Activated CD8-positive, alpha-beta memory T cell treated with anti-CD3 and anti-CD28 coated beads, Interleukin-2, amount 10 ng/mL, durations not matched to agents 7 days and 5 days (primary cell): ENCODE measurements at regions not wholly inside any gene's neighbourhood (a gene's known extent, or its start where the extent isn't known, plus 50 kb on each side); places are given as distances from the start of the nearest gene placed in this dataset.

ENCODE experiments used
- ATAC-seq: fragments of 150-1000 bp; cut with Tn5 transposase; one replicate; pipeline ENCODE4 v1.10.0; 2021; ENCODE audit warnings: moderate library complexity
- CTCF ChIA-PET: fragments of 350-600 bp; sonication (Branson Sonifier 250); formaldehyde crosslinking; loops from one replicate; lab custom pipeline; 2021; ENCODE audit warnings: antibody characterized with exemption; lab: Charles Lee
- DNase-seq: peaks from one replicate; pipeline ENCODE4 v3.0.0-alpha.2; 2020
- H3K27ac Mint-ChIP-seq: one replicate; pipeline ENCODE4 v1.8.0; 2021; ENCODE audit warnings: mild to moderate bottlenecking, mixed read lengths
- H3K27me3 Mint-ChIP-seq: one replicate; pipeline ENCODE4 v1.8.0; 2021; ENCODE audit warnings: mixed read lengths
- H3K36me3 Mint-ChIP-seq: one replicate; pipeline ENCODE4 v1.8.0; 2021; ENCODE audit warnings: mild to moderate bottlenecking, mixed read lengths
- H3K4me1 Mint-ChIP-seq: one replicate; pipeline ENCODE4 v1.8.0; 2021; ENCODE audit warnings: mixed read lengths
- H3K4me3 Mint-ChIP-seq: one replicate; pipeline ENCODE4 v1.8.0; 2021; ENCODE audit warnings: mild to moderate bottlenecking, moderate library complexity, mixed read lengths
- H3K9me3 Mint-ChIP-seq: one replicate; pipeline ENCODE4 v1.8.0; 2022; ENCODE audit warnings: low read depth, mixed read lengths

DNA sequence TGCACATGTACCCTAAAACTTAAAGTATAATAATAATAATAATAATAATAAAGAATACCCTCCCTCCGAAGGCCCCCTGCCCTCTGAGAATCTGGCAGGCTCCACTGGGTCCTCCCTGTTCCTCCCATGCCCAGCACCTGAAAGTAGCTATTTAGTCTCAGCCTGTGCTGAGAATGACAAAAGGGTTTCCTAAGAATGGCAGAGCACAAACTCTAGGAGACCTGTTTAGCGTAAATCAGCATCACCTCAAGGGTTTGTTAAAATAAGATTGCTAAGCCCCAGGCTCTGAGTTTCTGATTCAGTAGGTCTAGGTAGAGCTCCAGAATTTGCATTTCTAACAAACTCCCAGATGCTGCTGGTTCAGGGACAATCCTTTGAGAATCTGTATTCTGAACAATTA is 606.8 kb upstream of the CDH11 start:
- H3K4me3 Mint-ChIP-seq = no peak overlapping the region

GRCh38 chr16:65728167-65728566 is 606.3 kb upstream of the CDH11 start:
- no peaks in the 10 kb centered on the region for H3K4me1 Mint-ChIP-seq
- H3K9me3 Mint-ChIP-seq = no peaks in the 10 kb centered on the region
- ATAC-seq (no peak), DNase-seq (no peak)
- no peaks in the 10 kb centered on the region for H3K27me3 Mint-ChIP-seq
- CTCF ChIA-PET = no interaction called here
- H3K27ac Mint-ChIP-seq = no peak overlapping the region
- no peaks in the 10 kb centered on the region for H3K36me3 Mint-ChIP-seq
- no peak overlapping the region for H3K4me3 Mint-ChIP-seq

More for the DNA sequence above, 606.8 kb upstream of the CDH11 start:
- Mint-ChIP-seq H3K27me3 (no peaks in the 10 kb centered on the region), H3K27ac (no peak overlapping the region), H3K9me3 (no peaks in the 10 kb centered on the region), H3K36me3 (no peaks in the 10 kb centered on the region), H3K4me1 (no peaks in the 10 kb centered on the region)
- no peak for DNase-seq
- CTCF ChIA-PET = no interaction called here
- ATAC-seq = no peak

DNA sequence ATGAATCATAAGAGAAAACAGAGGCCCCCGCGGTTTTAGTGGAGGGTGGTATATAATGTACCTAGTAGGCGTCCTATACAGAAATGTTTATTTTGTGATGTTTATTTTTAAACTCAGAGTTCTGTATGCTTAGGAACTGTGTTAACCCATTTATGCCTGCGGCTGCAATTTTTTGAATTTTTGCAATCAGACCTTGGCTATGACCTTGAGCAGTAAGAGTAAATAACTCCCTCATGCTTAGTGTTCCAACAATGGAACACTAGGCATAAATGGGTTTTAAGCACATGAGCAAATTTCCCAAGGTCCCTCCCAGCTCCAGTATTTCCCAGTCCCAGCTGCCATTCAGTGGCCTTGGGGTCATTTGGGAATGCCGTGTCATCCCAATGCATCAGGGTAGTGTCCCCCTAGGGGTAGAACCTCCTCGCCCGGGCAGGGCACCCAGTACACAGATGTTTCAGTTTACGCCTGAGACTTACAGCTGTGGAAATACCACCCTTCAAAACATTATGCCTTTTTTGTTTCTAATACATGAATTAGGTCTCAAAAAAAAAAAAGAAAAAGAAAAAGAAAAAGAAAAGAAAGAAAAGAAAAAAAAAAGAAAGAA is 605.8 kb upstream of the CDH11 start:
- CTCF ChIA-PET = no interaction called here
- Mint-ChIP-seq H3K27ac (no peak overlapping the region), H3K9me3 (no peaks in the 10 kb centered on the region), H3K4me1 (no peaks in the 10 kb centered on the region), H3K4me3 (no peak overlapping the region), H3K27me3 (no peaks in the 10 kb centered on the region), H3K36me3 (no peaks in the 10 kb centered on the region)
- no peak for ATAC-seq
- DNase-seq = no peak

DNA sequence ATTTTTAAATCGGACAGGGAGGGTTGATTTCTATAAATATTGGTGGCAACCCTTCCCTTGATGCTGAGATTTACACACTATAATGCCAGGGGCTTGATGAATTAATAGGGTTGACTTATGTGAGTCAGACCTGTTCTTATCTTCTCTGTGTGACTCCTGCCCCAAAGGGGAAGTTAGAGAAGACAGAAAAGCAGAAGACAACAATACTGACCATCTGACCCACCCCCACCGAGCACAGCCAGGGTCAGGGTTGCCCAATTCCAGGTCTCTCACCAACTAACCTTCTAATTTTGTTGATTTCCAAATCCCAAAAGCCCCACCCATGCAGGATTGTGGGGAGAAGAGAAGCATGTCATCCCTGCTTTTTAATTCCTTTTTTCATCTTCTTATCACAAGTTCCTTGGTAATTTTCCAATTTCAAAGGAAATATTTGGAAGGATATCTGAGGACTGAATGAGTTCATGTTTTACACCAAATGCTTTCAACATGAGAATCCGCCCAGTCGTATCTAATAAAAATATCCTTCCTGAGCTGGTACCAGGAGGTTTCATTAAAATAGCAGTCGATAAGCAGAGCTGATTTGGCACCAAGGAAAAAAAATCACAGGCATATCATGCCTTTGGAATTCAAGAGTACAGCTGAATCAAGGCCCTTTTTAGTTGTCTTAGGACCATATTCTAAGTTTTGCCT is 603.4 kb upstream of the CDH11 start:
- CTCF ChIA-PET = no interaction called here
- no peak for DNase-seq
- H3K27me3 Mint-ChIP-seq = no peaks in the 10 kb centered on the region
- H3K4me3 Mint-ChIP-seq = no peak overlapping the region
- no peaks in the 10 kb centered on the region for H3K9me3 Mint-ChIP-seq
- no peak for ATAC-seq
- no peaks in the 10 kb centered on the region for H3K4me1 Mint-ChIP-seq
- no peaks in the 10 kb centered on the region for H3K36me3 Mint-ChIP-seq
- H3K27ac Mint-ChIP-seq = no peak overlapping the region

DNA sequence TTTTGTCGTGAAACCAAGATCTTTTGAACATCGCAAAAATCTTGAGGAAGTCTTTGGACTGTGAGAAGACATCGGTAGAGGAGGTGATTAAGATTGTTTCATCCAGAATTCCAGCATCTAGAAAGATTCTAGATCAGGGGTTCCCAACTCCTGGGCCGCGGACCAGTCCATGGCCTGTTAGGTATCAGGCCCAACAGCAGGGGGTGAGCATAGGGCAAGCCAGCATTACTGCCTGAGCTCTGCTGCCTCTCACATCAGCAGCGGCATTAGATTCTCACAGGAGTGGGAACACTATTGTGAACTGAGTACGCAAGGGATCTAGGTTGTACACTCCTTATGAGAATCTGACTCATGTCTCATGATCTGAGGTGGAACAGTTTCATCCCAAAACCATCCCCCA is 600.6 kb upstream of the CDH11 start:
- DNase-seq (no peak), ATAC-seq (no peak)
- Mint-ChIP-seq H3K27ac (no peak overlapping the region), H3K36me3 (no peaks in the 10 kb centered on the region), H3K9me3 (peaks cover 3% of the 10 kb centered on the region), H3K4me1 (no peaks in the 10 kb centered on the region), H3K27me3 (no peaks in the 10 kb centered on the region), H3K4me3 (no peak overlapping the region)
- CTCF ChIA-PET = no interaction called here

GRCh38 chr16:65717846-65718245 is 596.0 kb upstream of the CDH11 start:
- Mint-ChIP-seq H3K27ac (no peak overlapping the region), H3K9me3 (peaks cover 3% of the 10 kb centered on the region), H3K4me1 (no peaks in the 10 kb centered on the region), H3K36me3 (no peaks in the 10 kb centered on the region), H3K4me3 (no peak overlapping the region), H3K27me3 (no peaks in the 10 kb centered on the region)
- CTCF ChIA-PET = no interaction called here
- ATAC-seq (no peak), DNase-seq (no peak)

DNA sequence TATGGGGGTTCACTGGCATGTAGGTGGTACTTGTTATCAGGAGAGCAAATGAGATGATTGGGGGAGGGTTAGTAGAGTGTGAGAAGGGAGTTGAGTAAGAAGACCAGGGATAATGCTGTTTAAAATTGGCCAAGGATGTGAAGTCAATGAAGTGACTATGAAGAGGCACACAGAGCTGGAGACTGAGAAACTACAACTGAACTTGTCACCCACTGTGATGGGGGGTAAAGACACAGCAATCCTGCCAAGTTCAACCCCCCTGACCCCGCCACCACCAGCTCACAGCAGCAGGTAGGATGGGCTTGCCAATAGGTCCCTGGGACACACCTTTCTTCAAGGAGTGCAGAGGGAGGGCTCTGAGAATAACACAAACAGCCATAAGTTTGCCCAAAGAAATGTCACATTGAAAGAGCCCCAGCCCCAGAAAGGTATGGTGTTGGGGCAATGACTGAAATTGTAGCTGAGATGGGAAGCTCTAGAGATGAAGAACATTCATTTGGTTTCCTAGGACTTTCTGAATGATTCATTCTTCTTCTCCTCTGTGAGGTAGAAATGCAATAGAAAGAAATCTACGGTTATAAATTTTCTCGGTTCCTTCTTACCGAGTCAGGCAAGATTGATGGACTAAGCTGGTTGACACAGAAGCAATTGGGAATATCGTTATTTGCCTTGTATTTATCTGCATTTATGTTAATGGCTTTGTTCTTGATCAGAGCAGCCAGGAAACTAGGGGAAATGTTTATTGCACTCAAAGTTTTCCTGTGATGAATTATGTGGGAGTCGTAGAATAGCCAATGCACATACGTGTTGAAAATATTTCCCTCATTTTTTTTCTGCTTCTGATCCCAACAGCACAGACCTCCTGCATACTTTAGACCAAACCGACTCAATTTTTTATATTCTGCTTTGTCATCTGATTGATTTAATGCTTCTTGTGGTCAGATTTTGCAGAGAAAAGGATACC is 595.2 kb upstream of the CDH11 start:
- DNase-seq (no peak), ATAC-seq (no peak)
- Mint-ChIP-seq H3K4me3 (no peak overlapping the region), H3K4me1 (no peaks in the 10 kb centered on the region), H3K9me3 (peaks cover 3% of the 10 kb centered on the region), H3K36me3 (no peaks in the 10 kb centered on the region), H3K27ac (no peak overlapping the region), H3K27me3 (no peaks in the 10 kb centered on the region)
- CTCF ChIA-PET = no interaction called here

DNA sequence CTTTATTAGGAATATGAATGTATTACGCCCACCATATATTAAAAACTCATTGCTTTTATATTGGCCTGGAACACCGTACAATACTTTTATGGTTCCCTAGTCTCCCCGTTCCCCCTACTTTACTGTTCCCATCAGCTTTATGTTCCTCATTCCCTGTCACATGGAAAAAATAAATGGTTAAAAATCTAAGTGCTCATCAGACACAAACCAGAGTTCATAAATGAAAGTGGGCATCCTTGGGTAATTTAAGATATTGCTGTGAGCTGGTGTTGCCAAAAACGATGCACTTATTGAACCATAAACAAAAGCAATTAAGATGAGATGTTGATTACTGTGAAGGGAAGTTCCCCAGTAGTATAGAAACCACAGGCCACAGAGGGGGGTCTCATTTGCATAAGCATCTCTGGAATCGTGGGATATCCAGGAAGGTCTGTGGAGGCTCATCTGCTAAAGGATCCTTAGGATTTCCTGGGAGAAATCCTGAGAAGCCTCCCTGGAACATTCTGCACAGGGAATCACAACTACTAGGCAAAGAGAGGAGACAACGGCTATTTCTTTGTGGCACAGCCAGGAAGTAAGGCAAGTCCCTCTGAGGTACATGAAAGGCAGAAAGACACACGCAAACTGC is 591.4 kb upstream of the CDH11 start:
- Mint-ChIP-seq H3K27ac (no peak overlapping the region), H3K36me3 (no peaks in the 10 kb centered on the region), H3K4me1 (no peaks in the 10 kb centered on the region), H3K4me3 (no peak overlapping the region), H3K27me3 (no peaks in the 10 kb centered on the region), H3K9me3 (no peaks in the 10 kb centered on the region)
- CTCF ChIA-PET = no interaction called here
- ATAC-seq (no peak), DNase-seq (no peak)

GRCh38 chr16:65710107-65710506 is 588.2 kb upstream of the CDH11 start:
- H3K4me1 Mint-ChIP-seq = no peaks in the 10 kb centered on the region
- DNase-seq = no peak
- H3K27me3 Mint-ChIP-seq = no peaks in the 10 kb centered on the region
- ATAC-seq = no peak
- no peak overlapping the region for H3K4me3 Mint-ChIP-seq
- no peaks in the 10 kb centered on the region for H3K9me3 Mint-ChIP-seq
- H3K27ac Mint-ChIP-seq = no peak overlapping the region
- no peaks in the 10 kb centered on the region for H3K36me3 Mint-ChIP-seq
- CTCF ChIA-PET = no interaction called here

GRCh38 chr16:65704866-65705265 is 583.0 kb upstream of the CDH11 start:
- no peaks in the 10 kb centered on the region for H3K4me1 Mint-ChIP-seq
- CTCF ChIA-PET = no interaction called here
- no peak for DNase-seq
- H3K9me3 Mint-ChIP-seq = no peaks in the 10 kb centered on the region
- H3K27ac Mint-ChIP-seq = no peak overlapping the region
- H3K4me3 Mint-ChIP-seq = no peak overlapping the region
- no peak for ATAC-seq
- H3K36me3 Mint-ChIP-seq = no peaks in the 10 kb centered on the region
- H3K27me3 Mint-ChIP-seq = no peaks in the 10 kb centered on the region

DNA sequence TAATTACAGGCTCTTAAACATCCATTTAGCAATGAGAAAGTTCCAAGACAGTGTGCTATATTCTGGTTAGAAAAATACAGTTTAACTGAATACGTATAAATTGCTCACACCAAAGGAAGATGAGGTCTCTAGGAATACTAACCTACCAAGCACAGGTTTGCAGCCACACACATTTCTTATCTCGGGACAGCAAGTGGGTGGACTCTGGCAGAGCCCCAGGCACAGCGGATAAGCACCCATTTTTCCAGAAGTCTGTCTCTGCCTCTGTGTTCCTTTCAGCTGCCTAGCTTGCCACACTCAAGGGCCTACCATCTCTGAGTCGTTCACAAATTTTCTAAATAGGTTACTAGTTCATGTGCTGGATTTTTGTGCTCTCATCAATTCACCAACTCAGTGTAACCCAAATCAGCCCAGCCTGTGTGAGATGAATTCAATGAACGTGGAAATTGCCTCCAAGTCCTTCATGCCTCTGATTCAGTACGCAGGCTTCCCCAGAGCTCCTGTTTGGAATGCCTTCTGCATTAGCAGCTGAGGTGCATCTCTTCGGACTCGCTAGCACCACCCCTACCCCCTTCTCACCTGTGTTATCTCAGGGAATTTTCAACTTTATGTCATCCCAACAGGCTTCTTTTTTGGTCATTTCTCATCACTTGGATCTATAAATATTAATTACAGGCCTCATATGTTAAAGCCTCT is 581.0 kb upstream of the CDH11 start:
- no peaks in the 10 kb centered on the region for H3K4me1 Mint-ChIP-seq
- H3K9me3 Mint-ChIP-seq = no peaks in the 10 kb centered on the region
- H3K27me3 Mint-ChIP-seq = no peaks in the 10 kb centered on the region
- no peaks in the 10 kb centered on the region for H3K36me3 Mint-ChIP-seq
- DNase-seq (no peak), ATAC-seq (no peak)
- no peak overlapping the region for H3K4me3 Mint-ChIP-seq
- H3K27ac Mint-ChIP-seq = no peak overlapping the region
- CTCF ChIA-PET = interaction anchor here (0.7 kb wide), 1 partner anchor 41 kb away, joined by 3 read pairs; no protein-coding TSS in a partner anchor

- no peaks in the 10 kb centered on the region for H3K27me3 Mint-ChIP-seq
- no peak overlapping the region for H3K4me3 Mint-ChIP-seq
- DNase-seq = no peak
- H3K27ac Mint-ChIP-seq = no peak overlapping the region
- H3K36me3 Mint-ChIP-seq = no peaks in the 10 kb centered on the region
- H3K9me3 Mint-ChIP-seq = peaks cover 7% of the 10 kb centered on the region
- no peak for ATAC-seq
- CTCF ChIA-PET = no interaction called here
- H3K4me1 Mint-ChIP-seq = no peaks in the 10 kb centered on the region
Observed at GRCh38 chr16:65700596-65700995, 578.7 kb upstream of the CDH11 start.

GRCh38 chr16:65698791-65699321 is 577.0 kb upstream of the CDH11 start:
- Mint-ChIP-seq H3K4me3 (no peak overlapping the region), H3K9me3 (peaks cover 7% of the 10 kb centered on the region), H3K4me1 (no peaks in the 10 kb centered on the region), H3K27ac (no peak overlapping the region), H3K27me3 (no peaks in the 10 kb centered on the region), H3K36me3 (no peaks in the 10 kb centered on the region)
- DNase-seq (no peak), ATAC-seq (no peak)
- CTCF ChIA-PET = no interaction called here
